Mesendoderm (in vitro differentiated cells): ENCODE measurements at regions not wholly inside any gene's neighbourhood (a gene's known extent, or its start where the extent isn't known, plus 50 kb on each side); places are given as distances from the start of the nearest gene placed in this dataset.

Experiments used
- DNase-seq: peaks from one replicate; pipeline ENCODE4 v3.0.0; 2013
- H2AK5ac ChIP-seq: 2 replicates; pipeline ENCODE4 v1.6.1; 2013; ENCODE audit warnings: low read length, inconsistent platforms
- H2BK120ac ChIP-seq: 2 replicates; pipeline ENCODE4 v1.6.1; 2013; ENCODE audit warnings: low read depth, mild to moderate bottlenecking, low read length, moderate library complexity, mixed read lengths
- H2BK15ac ChIP-seq: replicated peaks from 2 replicates; pipeline ENCODE4 v1.6.1; 2013; ENCODE audit warnings: low read depth, mild to moderate bottlenecking, moderate library complexity
- H2BK5ac ChIP-seq: 2 replicates; pipeline ENCODE4 v1.6.1; 2013; ENCODE audit warnings: low read length, inconsistent platforms
- H3K18ac ChIP-seq: 2 replicates; pipeline ENCODE4 v1.6.1; 2013; ENCODE audit warnings: mild to moderate bottlenecking, low read length, mixed read lengths
- H3K23ac ChIP-seq: one replicate; pipeline ENCODE4 v1.6.1; 2013; ENCODE audit warnings: low read length
- H3K27ac ChIP-seq: 2 replicates; pipeline ENCODE4 v1.5.1; 2013; ENCODE audit warnings: low read depth, mild to moderate bottlenecking, inconsistent platforms, low read length, moderate library complexity
- H3K27me3 ChIP-seq: 2 replicates; pipeline ENCODE4 v1.6.1; 2013; ENCODE audit warnings: low read length, control low read depth, mild to moderate bottlenecking, inconsistent platforms; ENCODE audit not compliant: insufficient read depth, poor library complexity
- H3K36me3 ChIP-seq: 2 replicates; pipeline ENCODE4 v1.6.1; 2013; ENCODE audit warnings: low read length, inconsistent platforms; ENCODE audit not compliant: control insufficient read depth, insufficient read depth
- H3K4ac ChIP-seq: one replicate; pipeline ENCODE4 v1.6.1; 2013; ENCODE audit warnings: low read depth, mild to moderate bottlenecking, low read length, moderate library complexity
- H3K4me1 ChIP-seq: 2 replicates; pipeline ENCODE4 v1.6.1; 2013; ENCODE audit warnings: low read depth, low read length, inconsistent platforms; ENCODE audit not compliant: control insufficient read depth
- H3K4me2 ChIP-seq: 2 replicates; pipeline ENCODE4 v1.6.1; 2013; ENCODE audit warnings: low read length
- H3K4me3 ChIP-seq: 2 replicates; pipeline ENCODE4 v1.5.1; 2013; ENCODE audit warnings: mild to moderate bottlenecking, low read length
- H3K56ac ChIP-seq: one replicate; pipeline ENCODE4 v1.6.1; 2013; ENCODE audit warnings: low read length
- H3K79me1 ChIP-seq: 2 replicates; pipeline ENCODE4 v1.6.1; 2013; ENCODE audit warnings: low read length, inconsistent platforms
- H3K79me2 ChIP-seq: 2 replicates; pipeline ENCODE4 v1.6.1; 2013; ENCODE audit warnings: mild to moderate bottlenecking, low read length; ENCODE audit not compliant: control insufficient read depth, insufficient read depth
- H3K9ac ChIP-seq: 2 replicates; pipeline ENCODE4 v1.6.1; 2013; ENCODE audit warnings: low read length, inconsistent platforms
- H4K5ac ChIP-seq: one replicate; pipeline ENCODE4 v1.6.1; 2013; ENCODE audit warnings: low read length
- H4K8ac ChIP-seq: one replicate; pipeline ENCODE4 v1.6.1; 2013; ENCODE audit warnings: low read depth, mild to moderate bottlenecking, control low read depth, low read length, moderate library complexity
- WGBS: extraction: QIAGEN DNeasy Blood & Tissue Kit; methylation state at CpG from one replicate; pipeline ENCODE4 v1.1.7; 2013; ENCODE audit warnings: low lambda C conversion rate, missing lambda C conversion rate; ENCODE audit not compliant: insufficient coverage; ENCODE audit errors: extremely low coverage; 5-methylcytosine and 5-hydroxymethylcytosine counted together

DNA sequence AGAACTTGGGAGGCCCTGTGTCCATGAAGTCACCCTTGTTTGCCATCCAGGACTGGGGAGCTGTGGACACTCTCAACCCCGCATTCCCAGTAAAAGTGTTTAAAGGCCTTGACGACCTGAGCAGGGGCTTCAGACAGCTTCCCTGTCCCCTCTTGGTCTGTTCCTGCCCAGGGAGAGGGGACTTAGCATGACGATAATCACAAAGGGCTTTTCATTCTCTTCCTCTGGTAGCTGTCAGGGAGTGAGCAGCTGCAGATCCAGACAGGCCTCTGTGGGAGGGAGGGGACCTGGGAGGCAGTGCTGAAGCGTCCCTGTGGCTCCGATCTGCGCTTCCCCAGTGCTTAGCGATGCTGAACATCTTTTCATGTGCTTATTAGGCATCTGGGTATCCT, 77.8 kb upstream of the HS6ST1 start:
- no CpG with 5 or more reads among the region's 7 CpGs for WGBS
- Histone ChIP-seq H4K5ac (peak overlapping the region; percentile 29), H2BK120ac (no peak overlapping the region), H3K36me3 (no peaks in the 10 kb centered on the region), H3K27ac (peak overlapping the region; percentile 56), H3K23ac (no peak overlapping the region), H3K4me2 (no peak overlapping the region), H3K4me1 (peaks cover 3% of the 10 kb centered on the region), H3K18ac (no peak overlapping the region), H3K4ac (no peak overlapping the region), H3K79me1 (no peaks in the 10 kb centered on the region), H3K27me3 (no peaks in the 10 kb centered on the region), H4K8ac (no peak overlapping the region), H2BK15ac (no peak overlapping the region), H2BK5ac (peak overlapping the region; percentile 28), H3K4me3 (no peak overlapping the region), H3K9ac (peak overlapping the region; percentile 19), H3K56ac (peak overlapping the region; percentile 80), H2AK5ac (no peak overlapping the region), H3K79me2 (no peaks in the 10 kb centered on the region)
- DNase-seq, result peak; percentile 70

DNA sequence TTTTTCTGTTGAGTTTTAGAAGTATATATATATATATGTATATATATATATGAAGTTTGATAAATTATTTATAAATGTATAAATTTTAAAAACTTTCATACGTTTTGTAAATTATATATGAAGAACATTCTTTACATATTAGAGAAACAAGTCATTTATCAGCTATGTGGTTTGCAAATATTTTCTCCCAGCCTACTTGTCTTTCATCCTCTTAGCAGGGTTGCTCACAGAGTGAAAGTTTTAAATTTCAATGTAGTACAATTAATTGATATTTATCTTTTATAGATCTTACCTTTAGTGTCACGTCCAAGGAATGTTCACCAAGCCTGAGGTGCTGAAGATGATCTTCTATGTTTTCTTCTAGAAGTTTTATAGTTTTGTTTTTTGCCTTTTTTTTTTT, 78.3 kb upstream of the HS6ST1 start:
- Histone ChIP-seq H3K79me1 (no peaks in the 10 kb centered on the region), H3K4ac (no peak overlapping the region), H2BK15ac (no peak overlapping the region), H3K4me2 (no peak overlapping the region), H2BK5ac (no peak overlapping the region), H3K4me3 (no peak overlapping the region), H3K56ac (no peak overlapping the region), H3K18ac (no peak overlapping the region), H3K4me1 (peaks cover 3% of the 10 kb centered on the region), H3K79me2 (no peaks in the 10 kb centered on the region), H3K9ac (no peak overlapping the region), H3K27ac (no peak overlapping the region), H4K8ac (no peak overlapping the region), H3K23ac (no peak overlapping the region), H2AK5ac (no peak overlapping the region), H4K5ac (no peak overlapping the region), H2BK120ac (no peak overlapping the region), H3K36me3 (no peaks in the 10 kb centered on the region), H3K27me3 (no peaks in the 10 kb centered on the region)
- WGBS, result no CpG with 5 or more reads among the region's 2 CpGs
- no peak for DNase-seq

DNA sequence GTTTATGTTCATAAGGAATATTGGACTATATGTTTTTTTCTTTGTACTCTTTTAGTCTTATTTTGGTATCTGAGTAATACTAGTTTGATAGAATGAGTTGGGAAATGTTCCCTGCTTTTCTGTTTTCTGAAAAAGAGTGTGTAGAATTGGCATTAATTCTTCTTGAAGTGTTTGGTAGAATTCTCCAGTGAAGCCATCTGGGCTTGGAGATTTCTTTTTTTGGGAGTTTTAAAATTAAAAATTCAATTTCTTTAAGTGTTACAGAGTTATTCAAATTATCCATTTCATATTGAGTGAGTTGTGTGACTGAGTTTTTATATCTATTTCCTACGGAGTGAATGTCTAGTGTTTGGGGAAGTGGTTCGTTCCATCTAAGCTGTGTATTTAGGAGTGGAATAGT, 80.6 kb upstream of the HS6ST1 start:
- Histone ChIP-seq H3K56ac (no peak overlapping the region), H2BK5ac (no peak overlapping the region), H3K79me2 (no peaks in the 10 kb centered on the region), H3K27ac (no peak overlapping the region), H3K23ac (no peak overlapping the region), H3K79me1 (no peaks in the 10 kb centered on the region), H3K4ac (no peak overlapping the region), H3K4me1 (peaks cover 5% of the 10 kb centered on the region), H3K27me3 (no peaks in the 10 kb centered on the region), H3K4me3 (no peak overlapping the region), H3K18ac (no peak overlapping the region), H3K9ac (no peak overlapping the region), H4K5ac (no peak overlapping the region), H4K8ac (no peak overlapping the region), H2BK120ac (no peak overlapping the region), H3K36me3 (no peaks in the 10 kb centered on the region), H2AK5ac (no peak overlapping the region), H3K4me2 (no peak overlapping the region), H2BK15ac (no peak overlapping the region)
- no CpG with 5 or more reads among the region's 2 CpGs for WGBS
- no peak for DNase-seq

- no peak overlapping the region for H3K27ac ChIP-seq
- H3K9ac ChIP-seq, result no peak overlapping the region
- DNase-seq, result no peak
- H3K79me2 ChIP-seq, result no peaks in the 10 kb centered on the region
- no peak overlapping the region for H3K4me3 ChIP-seq
- no peak overlapping the region for H3K23ac ChIP-seq
- no peak overlapping the region for H2BK5ac ChIP-seq
- H3K27me3 ChIP-seq, result no peaks in the 10 kb centered on the region
- no peak overlapping the region for H3K18ac ChIP-seq
- no peak overlapping the region for H4K5ac ChIP-seq
- no peak overlapping the region for H2BK15ac ChIP-seq
- H3K4me2 ChIP-seq, result no peak overlapping the region
- H2BK120ac ChIP-seq, result no peak overlapping the region
- WGBS, result no CpG with 5 or more reads among the region's 5 CpGs
- H3K79me1 ChIP-seq, result no peaks in the 10 kb centered on the region
- H2AK5ac ChIP-seq, result no peak overlapping the region
- H3K4ac ChIP-seq, result no peak overlapping the region
- H3K56ac ChIP-seq, result no peak overlapping the region
- no peak overlapping the region for H4K8ac ChIP-seq
- H3K36me3 ChIP-seq, result no peaks in the 10 kb centered on the region
- H3K4me1 ChIP-seq, result peaks cover 5% of the 10 kb centered on the region
Measured at GRCh38 chr2:128399690-128400291, 81.1 kb upstream of the HS6ST1 start.

DNA sequence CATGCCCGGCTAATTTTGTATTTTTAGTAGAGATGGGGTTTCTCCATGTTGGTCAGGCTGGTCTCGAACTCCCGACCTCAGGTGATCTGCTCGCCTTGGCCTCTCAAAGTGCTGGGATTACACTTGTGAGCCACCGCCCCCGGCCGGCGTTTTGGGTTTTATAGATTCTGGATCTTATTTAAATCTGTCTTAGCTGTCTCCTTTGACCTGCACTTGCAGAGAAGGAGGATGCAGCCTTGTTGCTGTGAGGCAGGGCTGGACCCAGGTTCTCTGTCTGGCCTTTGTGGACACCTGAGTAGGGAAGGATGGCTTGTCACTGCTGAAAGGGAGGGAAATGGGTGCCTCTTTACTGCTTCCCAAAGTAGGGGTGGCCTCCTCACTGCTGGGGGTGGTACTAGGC, 83.0 kb upstream of the HS6ST1 start:
- no peak overlapping the region for H3K4me3 ChIP-seq
- H3K23ac ChIP-seq, result no peak overlapping the region
- H3K4me2 ChIP-seq, result no peak overlapping the region
- no peaks in the 10 kb centered on the region for H3K27me3 ChIP-seq
- peaks cover 9% of the 10 kb centered on the region for H3K4me1 ChIP-seq
- no peaks in the 10 kb centered on the region for H3K79me2 ChIP-seq
- no peak overlapping the region for H2BK120ac ChIP-seq
- no peaks in the 10 kb centered on the region for H3K36me3 ChIP-seq
- no peak overlapping the region for H2AK5ac ChIP-seq
- H3K27ac ChIP-seq, result no peak overlapping the region
- H3K9ac ChIP-seq, result no peak overlapping the region
- H3K18ac ChIP-seq, result no peak overlapping the region
- no peak overlapping the region for H4K5ac ChIP-seq
- H3K4ac ChIP-seq, result no peak overlapping the region
- no peak overlapping the region for H4K8ac ChIP-seq
- no peak overlapping the region for H2BK5ac ChIP-seq
- no peaks in the 10 kb centered on the region for H3K79me1 ChIP-seq
- DNase-seq, result no peak
- H3K56ac ChIP-seq, result no peak overlapping the region
- WGBS, result no CpG with 5 or more reads among the region's 8 CpGs
- H2BK15ac ChIP-seq, result no peak overlapping the region
